ENCODE measurements at regions not wholly inside any gene's neighbourhood (a gene's known extent, or its start where the extent isn't known, plus 50 kb on each side); places are given as distances from the start of the nearest gene placed in this dataset.

- TF ChIP-seq, protein P1, sequence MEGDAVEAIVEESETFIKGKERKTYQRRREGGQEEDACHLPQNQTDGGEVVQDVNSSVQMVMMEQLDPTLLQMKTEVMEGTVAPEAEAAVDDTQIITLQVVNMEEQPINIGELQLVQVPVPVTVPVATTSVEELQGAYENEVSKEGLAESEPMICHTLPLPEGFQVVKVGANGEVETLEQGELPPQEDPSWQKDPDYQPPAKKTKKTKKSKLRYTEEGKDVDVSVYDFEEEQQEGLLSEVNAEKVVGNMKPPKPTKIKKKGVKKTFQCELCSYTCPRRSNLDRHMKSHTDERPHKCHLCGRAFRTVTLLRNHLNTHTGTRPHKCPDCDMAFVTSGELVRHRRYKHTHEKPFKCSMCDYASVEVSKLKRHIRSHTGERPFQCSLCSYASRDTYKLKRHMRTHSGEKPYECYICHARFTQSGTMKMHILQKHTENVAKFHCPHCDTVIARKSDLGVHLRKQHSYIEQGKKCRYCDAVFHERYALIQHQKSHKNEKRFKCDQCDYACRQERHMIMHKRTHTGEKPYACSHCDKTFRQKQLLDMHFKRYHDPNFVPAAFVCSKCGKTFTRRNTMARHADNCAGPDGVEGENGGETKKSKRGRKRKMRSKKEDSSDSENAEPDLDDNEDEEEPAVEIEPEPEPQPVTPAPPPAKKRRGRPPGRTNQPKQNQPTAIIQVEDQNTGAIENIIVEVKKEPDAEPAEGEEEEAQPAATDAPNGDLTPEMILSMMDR (IDR thresholded peaks at IDR 0.05; ENCODE audit: insufficient read depth, low read length), result no peak
- peak overlapping the region; percentile 17 for H3K4me3 ChIP-seq (ENCODE audit: low read depth, low read length)
- peak; percentile 85 for DNase-seq (ENCODE audit: low read depth)
These were observed 234.2 kb upstream of the ECI2 start for GRCh38 chr6:4369616-4370015.

GRCh38 chr6:4368649-4369048, 233.3 kb upstream of the ECI2 start:
- TF ChIP-seq, protein P1 (IDR thresholded peaks at IDR 0.05; ENCODE audit: insufficient read depth, low read length), result no peak
- no peak for DNase-seq (ENCODE audit: low read depth)
- H3K4me3 ChIP-seq (ENCODE audit: low read depth, low read length), result no peak overlapping the region

- TF ChIP-seq, protein P1 (IDR thresholded peaks at IDR 0.05; ENCODE audit: insufficient read depth, low read length), result no peak
- no peak for DNase-seq (ENCODE audit: low read depth)
- no peak overlapping the region for H3K4me3 ChIP-seq (ENCODE audit: low read depth, low read length)
These were observed 232.3 kb upstream of the ECI2 start for GRCh38 chr6:4367643-4368042.

DNA sequence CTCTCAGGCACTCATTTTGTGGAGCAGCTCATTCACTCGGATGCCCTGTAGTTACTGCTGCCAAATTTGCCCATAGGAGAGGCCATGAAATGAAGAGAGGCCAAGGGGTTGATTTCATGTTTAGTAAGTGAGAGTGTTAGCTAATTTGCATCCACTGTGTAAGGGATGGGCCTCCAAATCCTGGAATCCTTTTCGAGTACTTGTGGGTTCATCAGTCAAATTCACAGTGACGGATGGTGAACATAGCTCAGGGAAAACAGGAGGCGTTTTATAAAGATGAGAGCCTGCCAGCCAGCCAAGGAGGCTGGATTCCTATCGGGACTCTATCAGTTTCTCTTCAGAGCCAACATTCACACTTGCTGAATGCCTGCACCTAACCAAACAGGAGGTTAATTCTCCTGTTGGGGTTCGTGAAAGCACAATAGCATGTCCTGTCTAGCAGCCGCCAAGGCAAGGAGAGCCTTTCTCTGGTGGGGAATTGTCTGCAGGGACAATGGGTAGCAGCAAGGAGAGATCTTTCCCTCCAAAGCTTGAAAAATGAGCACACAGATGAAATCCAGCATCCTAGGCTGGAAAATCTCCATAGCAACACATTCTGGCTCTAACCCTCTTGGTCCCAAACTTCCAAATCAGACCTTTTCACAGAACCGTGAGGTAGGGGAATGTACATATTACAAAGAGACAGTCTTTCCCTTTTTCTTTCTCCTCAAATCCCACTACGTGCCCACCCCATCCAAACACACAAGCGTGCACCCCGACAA, 231.4 kb upstream of the ECI2 start:
- no peak overlapping the region for H3K4me3 ChIP-seq (ENCODE audit: low read depth, low read length)
- DNase-seq (ENCODE audit: low read depth), result no peak
- TF ChIP-seq, protein P1 (IDR thresholded peaks at IDR 0.05; ENCODE audit: insufficient read depth, low read length), result no peak

DNA sequence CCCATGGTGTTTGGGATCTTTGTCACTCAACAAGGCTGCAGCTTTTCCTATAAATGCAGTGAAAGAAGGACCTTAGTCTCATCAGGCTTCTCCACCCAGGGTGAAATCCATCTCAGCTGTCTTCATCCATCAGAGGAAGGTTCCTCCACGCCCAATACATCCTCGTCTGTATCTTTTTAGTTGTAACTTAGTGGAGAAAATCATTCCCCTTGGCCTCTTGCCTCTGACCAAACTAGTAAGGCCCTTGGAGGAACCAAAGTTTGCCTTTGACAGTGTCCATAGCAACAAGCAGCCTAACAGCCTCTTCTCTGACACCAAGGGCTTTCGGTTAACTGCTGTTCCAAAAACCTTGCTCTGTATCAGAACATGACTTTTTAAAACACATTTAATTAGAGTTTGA, 230.3 kb upstream of the ECI2 start:
- TF ChIP-seq, protein P1 (IDR thresholded peaks at IDR 0.05; ENCODE audit: insufficient read depth, low read length), result no peak
- no peak overlapping the region for H3K4me3 ChIP-seq (ENCODE audit: low read depth, low read length)
- DNase-seq (ENCODE audit: low read depth), result no peak

- DNase-seq (ENCODE audit: low read depth), result no peak
- no peak overlapping the region for H3K4me3 ChIP-seq (ENCODE audit: low read depth, low read length)
- TF ChIP-seq, protein P1 (IDR thresholded peaks at IDR 0.05; ENCODE audit: insufficient read depth, low read length), result no peak
These were observed 229.3 kb upstream of the ECI2 start for GRCh38 chr6:4364711-4365110.

DNA sequence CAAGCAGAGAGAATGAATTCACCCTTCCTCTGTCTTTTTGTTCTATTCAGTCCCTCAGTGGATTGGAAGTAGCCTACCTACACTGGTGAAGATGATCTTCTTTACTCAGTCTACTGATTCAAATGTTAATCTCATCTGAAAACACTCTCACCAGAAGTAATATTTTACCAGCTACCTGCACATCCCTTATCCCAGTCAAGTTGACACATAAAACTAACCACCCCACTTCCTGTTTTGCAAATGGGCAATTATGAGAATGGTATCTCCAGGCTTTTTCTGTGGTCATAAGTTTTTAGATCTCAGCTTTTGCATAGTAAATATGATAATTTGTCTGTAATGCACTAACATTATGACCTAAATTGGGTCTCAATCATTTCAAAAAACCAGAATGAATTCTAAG, 228.8 kb upstream of the ECI2 start:
- TF ChIP-seq, protein P1 (IDR thresholded peaks at IDR 0.05; ENCODE audit: insufficient read depth, low read length), result no peak
- no peak overlapping the region for H3K4me3 ChIP-seq (ENCODE audit: low read depth, low read length)
- DNase-seq (ENCODE audit: low read depth), result no peak

All from fibroblast of the aortic adventitia (primary cell).